Cardiac fibroblast (primary cell): ENCODE measurements at regions not wholly inside any gene's neighbourhood (a gene's known extent, or its start where the extent isn't known, plus 50 kb on each side); places are given as distances from the start of the nearest gene placed in this dataset.
"Not testable (repeated sequence)": the region's sequence is repeated elsewhere in the genome, so short reads cannot be mapped to it uniquely, and the experiment has no call there.

Experiments used
- DNase-seq, 2 donors: peaks; one replicate each; pipeline versions ENCODE4 v3.0.0 to v3.0.0-alpha.2; 2010; ENCODE audit warnings: low read depth in 2 of 2
- H3K4me3 ChIP-seq, 2 donors: replicated peaks in 1 of 2; 1 replicate in 1 of 2; 2 replicates in 1 of 2; pipeline ENCODE4 v1.5.1; 2011; ENCODE audit warnings: low read depth in 2 of 2, low read length in 2 of 2, mild to moderate bottlenecking in 2 of 2, moderate library complexity in 1 of 2
- TF ChIP-seq, protein P1 (sequence below): IDR thresholded peaks from one replicate; pipeline ENCODE4 v1.5.1; 2011; ENCODE audit warnings: low read depth, mild to moderate bottlenecking, low read length, inconsistent platforms

DNA sequence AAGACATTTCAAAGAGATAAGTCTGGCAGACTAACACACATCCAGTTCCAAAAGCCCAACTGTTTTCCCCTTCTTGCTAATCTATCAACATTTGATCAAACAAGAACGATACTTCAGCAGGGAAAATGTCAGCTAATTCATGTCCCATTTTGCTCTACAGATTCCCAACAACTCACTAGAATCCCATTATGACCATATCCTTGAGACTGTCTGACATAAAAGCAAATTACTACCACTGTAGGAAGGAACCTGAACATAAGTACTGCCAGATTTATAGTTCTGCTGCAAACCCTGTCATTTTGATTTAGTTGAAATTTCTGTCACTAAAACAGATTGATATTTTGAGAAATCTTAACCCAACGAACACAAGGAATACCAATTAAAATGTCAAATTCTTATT, 193.0 kb upstream of the REG3G start:
- no peak overlapping the region for H3K4me3 ChIP-seq
- TF ChIP-seq, protein P1, sequence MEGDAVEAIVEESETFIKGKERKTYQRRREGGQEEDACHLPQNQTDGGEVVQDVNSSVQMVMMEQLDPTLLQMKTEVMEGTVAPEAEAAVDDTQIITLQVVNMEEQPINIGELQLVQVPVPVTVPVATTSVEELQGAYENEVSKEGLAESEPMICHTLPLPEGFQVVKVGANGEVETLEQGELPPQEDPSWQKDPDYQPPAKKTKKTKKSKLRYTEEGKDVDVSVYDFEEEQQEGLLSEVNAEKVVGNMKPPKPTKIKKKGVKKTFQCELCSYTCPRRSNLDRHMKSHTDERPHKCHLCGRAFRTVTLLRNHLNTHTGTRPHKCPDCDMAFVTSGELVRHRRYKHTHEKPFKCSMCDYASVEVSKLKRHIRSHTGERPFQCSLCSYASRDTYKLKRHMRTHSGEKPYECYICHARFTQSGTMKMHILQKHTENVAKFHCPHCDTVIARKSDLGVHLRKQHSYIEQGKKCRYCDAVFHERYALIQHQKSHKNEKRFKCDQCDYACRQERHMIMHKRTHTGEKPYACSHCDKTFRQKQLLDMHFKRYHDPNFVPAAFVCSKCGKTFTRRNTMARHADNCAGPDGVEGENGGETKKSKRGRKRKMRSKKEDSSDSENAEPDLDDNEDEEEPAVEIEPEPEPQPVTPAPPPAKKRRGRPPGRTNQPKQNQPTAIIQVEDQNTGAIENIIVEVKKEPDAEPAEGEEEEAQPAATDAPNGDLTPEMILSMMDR = no peak
- no peak for DNase-seq

DNA sequence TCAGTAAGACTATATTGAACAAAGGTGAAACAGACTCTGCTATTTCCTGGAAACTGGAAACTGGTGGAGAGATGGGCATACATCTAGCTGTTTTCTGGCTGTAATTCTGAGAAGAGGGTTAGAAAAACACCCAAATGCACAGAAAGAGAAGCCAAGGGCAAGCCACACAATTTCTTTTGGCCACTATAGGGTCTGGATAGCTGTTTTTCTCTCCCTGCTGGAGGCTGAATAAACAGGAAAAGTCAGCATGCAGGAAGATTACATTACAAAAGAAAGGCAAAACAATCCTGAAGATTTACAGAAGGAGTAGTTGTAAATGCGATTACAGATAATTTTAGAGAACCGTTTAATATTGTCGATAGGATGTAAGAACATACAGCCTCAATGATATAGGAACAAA, 186.2 kb upstream of the REG3G start:
- DNase-seq = no peak
- TF ChIP-seq, protein P1 = no peak
- H3K4me3 ChIP-seq = no peak overlapping the region

DNA sequence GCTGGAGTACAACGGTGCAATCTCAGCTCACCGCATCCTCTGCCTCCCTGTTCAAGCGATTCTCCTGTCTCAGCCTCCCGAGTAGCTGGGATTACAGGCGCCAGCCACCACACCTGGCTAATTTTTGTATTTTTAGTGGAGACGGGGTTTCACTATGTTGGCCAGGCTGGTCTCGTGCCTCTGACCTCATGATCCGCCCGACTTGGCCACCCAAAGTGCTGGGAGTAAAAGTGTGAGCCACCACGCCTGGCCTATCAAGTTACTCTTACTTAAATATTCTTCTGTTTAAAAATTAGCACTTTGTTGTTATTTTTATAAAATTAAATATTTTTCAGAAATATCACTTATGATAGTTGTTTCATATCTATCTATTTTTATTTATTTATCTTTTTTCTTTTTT, 185.2 kb upstream of the REG3G start:
- not testable (repeated sequence) for H3K4me3 ChIP-seq, DNase-seq

DNA sequence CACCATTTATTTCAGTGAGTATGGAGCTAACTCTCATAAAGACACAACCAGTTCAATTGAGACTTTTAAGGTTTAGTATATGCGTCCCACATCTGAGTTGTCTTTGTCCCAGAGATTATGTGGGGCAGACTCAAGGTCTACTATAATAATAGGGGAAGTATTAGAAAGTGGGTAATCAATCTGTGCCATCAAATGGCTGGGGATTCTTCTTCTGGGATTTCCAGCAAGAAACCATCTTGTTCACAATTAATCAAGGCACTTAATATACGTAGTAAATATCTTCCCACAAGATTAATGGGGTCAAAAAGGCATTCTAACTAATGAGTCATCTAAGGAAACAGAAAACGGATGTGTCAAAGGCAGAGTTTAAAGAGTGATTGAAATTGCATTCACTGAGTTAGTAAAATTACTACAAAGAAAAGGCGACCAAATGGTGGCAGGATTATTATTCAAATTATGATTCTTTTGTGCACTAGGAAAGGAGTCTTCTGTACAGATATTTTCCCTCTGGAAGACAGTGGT, 179.8 kb upstream of the REG3G start:
- H3K4me3 ChIP-seq = no peak overlapping the region
- DNase-seq = no peak
- TF ChIP-seq, protein P1 = no peak

DNA sequence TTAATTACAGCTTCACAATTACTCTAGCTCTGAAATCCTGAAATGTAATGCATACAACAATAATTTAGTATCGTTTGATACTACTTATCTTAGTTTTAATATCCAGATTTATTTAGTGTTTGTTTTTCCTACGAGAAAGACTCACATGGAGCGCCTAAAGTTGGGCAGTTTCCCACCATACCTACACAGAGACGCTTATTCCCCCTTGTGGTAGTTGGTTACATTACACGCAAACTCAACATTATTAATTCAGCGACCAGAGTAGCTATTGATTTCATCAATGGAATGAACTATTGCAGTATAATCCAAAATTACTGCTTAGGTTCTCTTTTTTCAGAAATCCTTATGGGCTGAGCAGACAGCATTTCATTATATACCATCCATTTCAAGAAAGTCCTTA, 164.0 kb upstream of the REG3G start:
- peak in 1 of 2 donors; percentile 1 for DNase-seq
- TF ChIP-seq, protein P1 = peak; percentile 19

DNA sequence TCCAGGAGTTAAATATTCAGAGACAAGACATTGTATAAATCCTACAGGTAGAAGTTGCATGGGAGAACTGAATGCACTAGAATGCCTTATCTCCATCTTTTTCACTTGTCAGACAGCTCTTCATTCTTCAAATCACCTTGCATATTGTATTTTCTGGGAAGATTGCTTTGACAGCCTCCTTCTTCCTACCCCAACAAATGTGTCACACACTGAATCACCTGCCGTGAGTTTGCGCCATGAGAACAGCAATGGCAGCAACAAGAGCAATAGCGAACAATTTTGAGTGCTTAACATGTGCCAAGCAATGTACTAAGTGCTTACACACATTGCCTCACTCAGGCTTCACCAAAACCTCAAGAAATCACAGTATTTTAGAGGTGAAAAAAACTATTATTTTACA, 161.3 kb upstream of the REG3G start:
- TF ChIP-seq, protein P1 = no peak
- no peak overlapping the region for H3K4me3 ChIP-seq

More for the DNA sequence above, 164.0 kb upstream of the REG3G start:
- no peak overlapping the region for H3K4me3 ChIP-seq

DNA sequence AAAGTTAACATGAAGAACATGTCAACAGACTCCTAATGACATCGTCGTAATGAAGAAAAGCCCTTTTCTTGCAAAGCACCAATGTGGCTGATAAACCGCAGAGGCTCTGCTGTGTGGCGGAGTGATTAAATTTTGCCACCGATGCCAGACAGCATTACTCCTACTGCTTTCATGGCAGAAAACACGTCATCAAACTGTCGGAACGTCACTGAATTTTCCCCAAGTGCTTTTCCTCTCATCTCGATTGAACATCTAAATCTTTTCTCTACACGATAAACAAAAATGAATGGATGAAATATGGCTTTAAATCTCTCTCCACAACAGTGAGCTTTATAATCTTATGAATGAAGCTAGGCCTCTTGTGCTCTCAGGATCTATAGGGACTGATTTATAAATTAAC, 159.8 kb upstream of the REG3G start:
- no peak overlapping the region for H3K4me3 ChIP-seq
- TF ChIP-seq, protein P1 = no peak
- no peak for DNase-seq

More for the DNA sequence above, 161.3 kb upstream of the REG3G start:
- DNase-seq = no peak
